Gastrocnemius medialis (tissue), 4 donors: ENCODE measurements at regions not wholly inside any gene's neighbourhood (a gene's known extent, or its start where the extent isn't known, plus 50 kb on each side); places are given as distances from the start of the nearest gene placed in this dataset.

Experiments used
- POLR2A ChIP-seq, 2 donors: fragments of 450-650 bp; IDR thresholded peaks; one replicate each; pipeline ENCODE4 v1.6.1; 2017; ENCODE audit warnings: antibody characterized with exemption in 2 of 2, mild to moderate bottlenecking in 2 of 2, moderate library complexity in 2 of 2
- TF ChIP-seq, protein P1 (sequence below), 5 experiments: fragments of 450-650 bp in 3 of 5; fragments of 200-600 bp in 2 of 5; sonication (generic) in 2 of 5; IDR thresholded peaks in 4 of 5; conservative IDR thresholded peaks in 1 of 5; 1 replicate in 4 of 5; 2 replicates in 1 of 5; pipeline ENCODE4 v1.5.1; 2016 to 2019; ENCODE audit warnings: antibody characterized with exemption in 5 of 5, mild to moderate bottlenecking in 3 of 5, moderate library complexity in 3 of 5

DNA sequence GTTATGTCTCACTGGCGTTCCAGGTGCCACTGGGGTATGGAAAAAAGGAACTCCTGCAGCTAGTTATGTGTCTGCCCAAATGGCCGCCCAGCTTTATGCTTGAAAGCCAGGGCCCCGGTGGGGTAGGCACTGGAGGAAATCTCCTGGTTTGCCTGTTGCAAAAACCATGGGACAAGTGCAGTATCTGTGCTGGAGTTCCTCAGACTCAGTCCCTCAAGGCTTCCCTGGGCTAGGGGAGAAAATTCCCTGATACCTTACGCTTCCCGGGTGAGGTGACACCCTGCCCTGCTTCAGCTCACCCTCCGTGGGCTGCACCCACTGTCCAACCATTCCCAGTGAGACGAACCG lies 90.3 kb upstream of the CDK6 start:
- TF ChIP-seq, protein P1, sequence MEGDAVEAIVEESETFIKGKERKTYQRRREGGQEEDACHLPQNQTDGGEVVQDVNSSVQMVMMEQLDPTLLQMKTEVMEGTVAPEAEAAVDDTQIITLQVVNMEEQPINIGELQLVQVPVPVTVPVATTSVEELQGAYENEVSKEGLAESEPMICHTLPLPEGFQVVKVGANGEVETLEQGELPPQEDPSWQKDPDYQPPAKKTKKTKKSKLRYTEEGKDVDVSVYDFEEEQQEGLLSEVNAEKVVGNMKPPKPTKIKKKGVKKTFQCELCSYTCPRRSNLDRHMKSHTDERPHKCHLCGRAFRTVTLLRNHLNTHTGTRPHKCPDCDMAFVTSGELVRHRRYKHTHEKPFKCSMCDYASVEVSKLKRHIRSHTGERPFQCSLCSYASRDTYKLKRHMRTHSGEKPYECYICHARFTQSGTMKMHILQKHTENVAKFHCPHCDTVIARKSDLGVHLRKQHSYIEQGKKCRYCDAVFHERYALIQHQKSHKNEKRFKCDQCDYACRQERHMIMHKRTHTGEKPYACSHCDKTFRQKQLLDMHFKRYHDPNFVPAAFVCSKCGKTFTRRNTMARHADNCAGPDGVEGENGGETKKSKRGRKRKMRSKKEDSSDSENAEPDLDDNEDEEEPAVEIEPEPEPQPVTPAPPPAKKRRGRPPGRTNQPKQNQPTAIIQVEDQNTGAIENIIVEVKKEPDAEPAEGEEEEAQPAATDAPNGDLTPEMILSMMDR (IDR thresholded peaks at IDR 0.05 in 4 of 5, conservative IDR thresholded peaks at IDR 0.05 in 1 of 5) = no peak
- TF ChIP-seq POLR2A (IDR thresholded peaks at IDR 0.05) = no peak
